ENCODE measurements at regions not wholly inside any gene's neighbourhood (a gene's known extent, or its start where the extent isn't known, plus 50 kb on each side); places are given as distances from the start of the nearest gene placed in this dataset.
"Not testable (repeated sequence)": the region's sequence is repeated elsewhere in the genome, so short reads cannot be mapped to it uniquely, and the experiment has no call there.

- DNase-seq (ENCODE audit: low read depth) = no peak
- no peaks in the 10 kb centered on the region for H3K36me3 ChIP-seq (ENCODE audit: control insufficient read depth, insufficient read depth, low read length, severe bottlenecking)
- no peaks in the 10 kb centered on the region for H3K27me3 ChIP-seq (replicated peaks; ENCODE audit: control insufficient read depth, insufficient read depth, low read length)
- H3K4me3 ChIP-seq (ENCODE audit: low read length) = no peak overlapping the region
- H3K9me3 ChIP-seq (ENCODE audit: control insufficient read depth, low read length) = no peaks in the 10 kb centered on the region
- no peaks in the 10 kb centered on the region for H3K4me1 ChIP-seq (ENCODE audit: control insufficient read depth, insufficient read depth, low read length)
- H3K9ac ChIP-seq (ENCODE audit: low read length) = no peak overlapping the region
Observed at GRCh38 chr2:167353605-167354280, 465.5 kb downstream of the XIRP2 start.

DNA sequence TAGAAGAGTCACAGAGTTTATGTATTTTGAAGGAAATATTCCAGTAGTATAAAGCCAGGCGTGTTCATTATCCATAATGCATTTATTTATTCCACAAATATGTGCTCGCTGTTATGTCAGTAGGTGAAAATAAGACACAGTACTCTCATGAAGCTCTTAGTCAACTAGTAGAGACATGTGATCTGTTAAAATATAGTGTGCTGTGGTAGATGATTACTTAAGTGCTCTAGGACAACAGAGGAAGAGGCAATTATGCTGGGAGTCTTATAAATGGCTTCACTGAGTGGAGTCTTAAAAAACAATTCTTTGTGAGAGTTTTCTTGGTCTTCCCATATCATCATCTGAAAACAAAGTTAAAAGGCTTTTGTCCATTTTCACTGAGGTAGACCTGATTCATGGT is 457.3 kb downstream of the XIRP2 start:
- Histone ChIP-seq H3K4me1 (ENCODE audit: control insufficient read depth, insufficient read depth, low read length) (no peaks in the 10 kb centered on the region), H3K27me3 (replicated peaks; ENCODE audit: control insufficient read depth, insufficient read depth, low read length) (no peaks in the 10 kb centered on the region), H3K9me3 (ENCODE audit: control insufficient read depth, low read length) (no peaks in the 10 kb centered on the region), H3K36me3 (ENCODE audit: control insufficient read depth, insufficient read depth, low read length, severe bottlenecking) (no peaks in the 10 kb centered on the region), H3K9ac (ENCODE audit: low read length) (no peak overlapping the region), H3K4me3 (ENCODE audit: low read length) (no peak overlapping the region)
- DNase-seq (ENCODE audit: low read depth) = no peak

GRCh38 chr2:167342769-167343168 is 454.5 kb downstream of the XIRP2 start:
- Histone ChIP-seq H3K36me3 (ENCODE audit: control insufficient read depth, insufficient read depth, low read length, severe bottlenecking) (no peaks in the 10 kb centered on the region), H3K4me1 (ENCODE audit: control insufficient read depth, insufficient read depth, low read length) (no peaks in the 10 kb centered on the region), H3K4me3 (ENCODE audit: low read length) (no peak overlapping the region), H3K9me3 (ENCODE audit: control insufficient read depth, low read length) (no peaks in the 10 kb centered on the region), H3K9ac (ENCODE audit: low read length) (no peak overlapping the region), H3K27me3 (replicated peaks; ENCODE audit: control insufficient read depth, insufficient read depth, low read length) (no peaks in the 10 kb centered on the region)
- DNase-seq (ENCODE audit: low read depth) = peak; percentile 2

DNA sequence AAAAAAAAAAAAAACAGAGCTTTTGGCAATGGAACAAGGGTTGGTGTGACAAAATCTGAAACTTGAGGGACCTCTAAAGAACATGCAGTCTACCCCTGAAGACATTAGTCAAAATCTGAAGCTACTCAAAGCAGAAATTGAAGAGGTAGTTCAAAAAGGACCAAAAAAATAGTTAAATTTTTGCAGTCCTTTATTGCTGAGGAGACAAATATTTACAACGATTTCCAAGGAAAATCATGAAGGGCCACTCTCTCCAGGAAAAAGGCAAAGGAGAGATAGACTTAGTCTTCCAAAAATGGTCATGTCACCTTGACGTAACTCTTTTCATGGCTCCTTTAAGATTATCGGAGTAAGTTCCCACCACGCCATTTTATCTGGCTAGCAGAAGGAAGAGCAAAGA is 452.0 kb downstream of the XIRP2 start:
- no peak for DNase-seq (ENCODE audit: low read depth)
- Histone ChIP-seq H3K36me3 (ENCODE audit: control insufficient read depth, insufficient read depth, low read length, severe bottlenecking) (no peaks in the 10 kb centered on the region), H3K9me3 (ENCODE audit: control insufficient read depth, low read length) (no peaks in the 10 kb centered on the region), H3K9ac (ENCODE audit: low read length) (no peak overlapping the region), H3K27me3 (replicated peaks; ENCODE audit: control insufficient read depth, insufficient read depth, low read length) (no peaks in the 10 kb centered on the region), H3K4me3 (ENCODE audit: low read length) (no peak overlapping the region), H3K4me1 (ENCODE audit: control insufficient read depth, insufficient read depth, low read length) (no peaks in the 10 kb centered on the region)

DNA sequence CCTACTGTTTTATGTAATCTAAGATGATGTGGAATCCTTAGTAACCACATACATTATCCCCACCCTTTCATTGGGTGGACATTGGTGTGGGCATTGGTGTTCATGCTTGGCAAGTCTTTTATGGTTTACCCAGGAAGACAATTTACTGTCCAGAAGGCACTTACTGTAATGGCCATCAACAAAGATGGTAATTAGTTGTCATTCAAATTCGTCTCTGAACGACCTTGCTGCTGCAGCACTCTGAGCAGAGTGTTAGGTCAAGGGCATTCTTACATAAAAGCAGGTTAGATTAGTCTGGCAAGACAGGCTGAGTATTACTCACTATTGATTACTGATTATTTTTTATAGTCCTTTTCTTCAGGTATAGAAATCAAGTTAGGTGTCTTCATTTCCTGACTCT is 447.9 kb downstream of the XIRP2 start:
- Histone ChIP-seq H3K4me3 (ENCODE audit: low read length) (no peak overlapping the region), H3K36me3 (ENCODE audit: control insufficient read depth, insufficient read depth, low read length, severe bottlenecking) (no peaks in the 10 kb centered on the region), H3K4me1 (ENCODE audit: control insufficient read depth, insufficient read depth, low read length) (no peaks in the 10 kb centered on the region), H3K9me3 (ENCODE audit: control insufficient read depth, low read length) (no peaks in the 10 kb centered on the region), H3K9ac (ENCODE audit: low read length) (no peak overlapping the region), H3K27me3 (replicated peaks; ENCODE audit: control insufficient read depth, insufficient read depth, low read length) (no peaks in the 10 kb centered on the region)
- no peak for DNase-seq (ENCODE audit: low read depth)

DNA sequence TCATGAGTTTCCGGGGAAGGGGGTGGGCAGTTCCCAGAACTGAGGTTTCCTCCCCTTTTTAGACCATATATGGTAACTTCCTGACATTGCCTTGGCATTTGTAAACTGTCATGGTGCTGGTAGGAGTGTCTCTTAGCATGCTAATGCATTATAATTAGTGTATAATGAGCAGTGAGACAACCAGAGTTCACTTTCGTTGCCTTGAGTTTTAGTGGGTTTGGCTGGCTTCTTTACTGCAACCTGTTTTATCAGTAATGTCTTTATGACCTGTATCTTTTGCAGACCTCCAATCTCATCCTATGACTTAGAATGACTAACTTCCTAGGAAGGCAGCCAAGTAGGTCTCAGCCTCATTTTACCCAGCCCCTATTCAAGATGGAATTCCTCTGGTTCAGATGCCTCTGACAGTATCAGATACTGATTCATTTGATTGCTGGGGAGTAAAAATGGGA is 447.3 kb downstream of the XIRP2 start:
- Histone ChIP-seq H3K36me3 (ENCODE audit: control insufficient read depth, insufficient read depth, low read length, severe bottlenecking) (no peaks in the 10 kb centered on the region), H3K4me1 (ENCODE audit: control insufficient read depth, insufficient read depth, low read length) (no peaks in the 10 kb centered on the region), H3K9me3 (ENCODE audit: control insufficient read depth, low read length) (no peaks in the 10 kb centered on the region), H3K27me3 (replicated peaks; ENCODE audit: control insufficient read depth, insufficient read depth, low read length) (no peaks in the 10 kb centered on the region), H3K9ac (ENCODE audit: low read length) (no peak overlapping the region), H3K4me3 (ENCODE audit: low read length) (no peak overlapping the region)
- DNase-seq (ENCODE audit: low read depth) = no peak

GRCh38 chr2:167334146-167334742 is 446.0 kb downstream of the XIRP2 start:
- Histone ChIP-seq H3K4me3 (ENCODE audit: low read length) (no peak overlapping the region), H3K27me3 (replicated peaks; ENCODE audit: control insufficient read depth, insufficient read depth, low read length) (no peaks in the 10 kb centered on the region), H3K9ac (ENCODE audit: low read length) (no peak overlapping the region), H3K4me1 (ENCODE audit: control insufficient read depth, insufficient read depth, low read length) (no peaks in the 10 kb centered on the region), H3K9me3 (ENCODE audit: control insufficient read depth, low read length) (peaks cover 4% of the 10 kb centered on the region), H3K36me3 (ENCODE audit: control insufficient read depth, insufficient read depth, low read length, severe bottlenecking) (no peaks in the 10 kb centered on the region)
- no peak for DNase-seq (ENCODE audit: low read depth)

DNA sequence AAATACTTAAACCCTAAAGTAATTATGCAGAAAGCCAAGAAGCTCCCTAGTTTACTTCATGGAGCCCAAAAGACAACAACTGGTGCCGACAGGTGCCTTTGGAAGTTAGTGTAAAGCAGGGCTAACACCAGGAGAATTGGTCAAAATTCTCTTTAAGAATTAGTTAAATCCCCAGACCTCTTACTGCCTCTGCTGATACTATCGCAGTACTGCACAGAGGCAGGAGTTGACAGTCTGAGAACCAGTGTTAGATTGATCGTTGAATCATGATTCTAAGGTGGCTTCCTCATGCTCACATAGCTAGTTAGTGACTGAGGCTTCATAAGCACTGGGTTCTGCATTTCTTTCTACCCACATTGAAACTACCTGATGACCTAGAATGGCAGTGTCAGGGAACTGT is 445.0 kb downstream of the XIRP2 start:
- no peaks in the 10 kb centered on the region for H3K27me3 ChIP-seq (replicated peaks; ENCODE audit: control insufficient read depth, insufficient read depth, low read length)
- no peaks in the 10 kb centered on the region for H3K4me1 ChIP-seq (ENCODE audit: control insufficient read depth, insufficient read depth, low read length)
- peaks cover 4% of the 10 kb centered on the region for H3K9me3 ChIP-seq (ENCODE audit: control insufficient read depth, low read length)
- no peak for DNase-seq (ENCODE audit: low read depth)
- H3K36me3 ChIP-seq (ENCODE audit: control insufficient read depth, insufficient read depth, low read length, severe bottlenecking) = no peaks in the 10 kb centered on the region
- no peak overlapping the region for H3K9ac ChIP-seq (ENCODE audit: low read length)
- H3K4me3 ChIP-seq (ENCODE audit: low read length) = no peak overlapping the region

DNA sequence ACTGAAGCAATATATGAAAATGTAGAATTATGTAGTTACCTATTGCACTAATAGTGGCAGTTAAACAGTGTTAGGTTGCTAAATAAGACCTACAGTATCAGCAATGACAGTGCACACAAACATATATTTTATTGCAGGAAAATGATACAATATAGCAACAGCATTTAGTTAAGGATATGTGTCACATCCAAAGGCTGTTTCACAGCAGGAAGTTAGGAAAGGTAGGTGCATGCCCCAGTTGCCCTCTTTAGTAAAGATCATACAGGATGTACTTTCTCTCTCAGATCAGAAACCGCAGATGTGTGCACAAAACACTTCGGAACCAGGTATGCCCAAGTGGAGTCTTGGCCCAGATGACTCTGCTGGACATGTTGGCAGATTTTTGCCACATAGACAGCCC is 444.1 kb downstream of the XIRP2 start:
- no peak for DNase-seq (ENCODE audit: low read depth)
- no peak overlapping the region for H3K4me3 ChIP-seq (ENCODE audit: low read length)
- H3K27me3 ChIP-seq (replicated peaks; ENCODE audit: control insufficient read depth, insufficient read depth, low read length) = no peaks in the 10 kb centered on the region
- H3K36me3 ChIP-seq (ENCODE audit: control insufficient read depth, insufficient read depth, low read length, severe bottlenecking) = no peaks in the 10 kb centered on the region
- H3K9ac ChIP-seq (ENCODE audit: low read length) = no peak overlapping the region
- H3K9me3 ChIP-seq (ENCODE audit: control insufficient read depth, low read length) = peaks cover 4% of the 10 kb centered on the region
- no peaks in the 10 kb centered on the region for H3K4me1 ChIP-seq (ENCODE audit: control insufficient read depth, insufficient read depth, low read length)

- DNase-seq (ENCODE audit: low read depth) = no peak
- Histone ChIP-seq H3K9ac (ENCODE audit: low read length) (no peak overlapping the region), H3K4me3 (ENCODE audit: low read length) (no peak overlapping the region), H3K4me1 (ENCODE audit: control insufficient read depth, insufficient read depth, low read length) (no peaks in the 10 kb centered on the region), H3K9me3 (ENCODE audit: control insufficient read depth, low read length) (peaks cover 4% of the 10 kb centered on the region), H3K27me3 (replicated peaks; ENCODE audit: control insufficient read depth, insufficient read depth, low read length) (no peaks in the 10 kb centered on the region), H3K36me3 (ENCODE audit: control insufficient read depth, insufficient read depth, low read length, severe bottlenecking) (no peaks in the 10 kb centered on the region)
Observed at GRCh38 chr2:167331636-167332232, 443.5 kb downstream of the XIRP2 start.

DNA sequence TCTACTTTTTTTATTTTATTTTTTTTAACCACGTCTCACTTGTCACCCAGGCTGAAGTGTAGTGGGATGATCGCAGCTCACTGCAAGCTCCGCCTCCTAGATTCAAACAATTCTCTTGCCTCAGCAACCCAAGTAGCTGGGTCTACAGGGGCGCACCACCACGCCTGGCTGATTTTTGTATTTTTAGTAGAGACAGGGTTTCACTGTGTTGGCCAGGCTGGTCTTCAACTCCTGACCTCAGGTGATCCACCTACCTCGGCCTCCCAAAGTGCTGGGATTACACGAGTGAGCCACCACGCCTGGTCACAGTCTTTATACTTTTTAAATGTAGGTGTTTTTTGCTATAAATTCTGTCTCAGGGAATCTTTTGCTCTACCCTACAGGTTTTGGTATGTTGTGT is 440.5 kb downstream of the XIRP2 start:
- DNase-seq (ENCODE audit: low read depth); H3K36me3 ChIP-seq (ENCODE audit: control insufficient read depth, insufficient read depth, low read length, severe bottlenecking); H3K4me1 ChIP-seq (ENCODE audit: control insufficient read depth, insufficient read depth, low read length); H3K9me3 ChIP-seq (ENCODE audit: control insufficient read depth, low read length); H3K27me3 ChIP-seq (replicated peaks; ENCODE audit: control insufficient read depth, insufficient read depth, low read length); H3K4me3 ChIP-seq (ENCODE audit: low read length); H3K9ac ChIP-seq (ENCODE audit: low read length): not testable (repeated sequence)

Measured in adipocyte (in vitro differentiated cells).